C4-2B (cell line): ENCODE measurements at regions not wholly inside any gene's neighbourhood (a gene's known extent, or its start where the extent isn't known, plus 50 kb on each side); places are given as distances from the start of the nearest gene placed in this dataset.
"Not testable (repeated sequence)": the region's sequence is repeated elsewhere in the genome, so short reads cannot be mapped to it uniquely, and the experiment has no call there.

ENCODE experiments used
- ZFX ChIP-seq: fragments of 450-650 bp; IDR thresholded peaks from 2 replicates; pipeline ENCODE4 v1.6.1; 2017
- TF ChIP-seq, protein P1 (sequence below): fragments of 450-650 bp; conservative IDR thresholded peaks from 2 replicates; pipeline ENCODE4 v1.5.1; 2017; ENCODE audit warnings: mild to moderate bottlenecking

GRCh38 chr15:20168221-20168620 is 373.4 kb downstream of the GOLGA6L6 start:
- TF ChIP-seq, protein P1, sequence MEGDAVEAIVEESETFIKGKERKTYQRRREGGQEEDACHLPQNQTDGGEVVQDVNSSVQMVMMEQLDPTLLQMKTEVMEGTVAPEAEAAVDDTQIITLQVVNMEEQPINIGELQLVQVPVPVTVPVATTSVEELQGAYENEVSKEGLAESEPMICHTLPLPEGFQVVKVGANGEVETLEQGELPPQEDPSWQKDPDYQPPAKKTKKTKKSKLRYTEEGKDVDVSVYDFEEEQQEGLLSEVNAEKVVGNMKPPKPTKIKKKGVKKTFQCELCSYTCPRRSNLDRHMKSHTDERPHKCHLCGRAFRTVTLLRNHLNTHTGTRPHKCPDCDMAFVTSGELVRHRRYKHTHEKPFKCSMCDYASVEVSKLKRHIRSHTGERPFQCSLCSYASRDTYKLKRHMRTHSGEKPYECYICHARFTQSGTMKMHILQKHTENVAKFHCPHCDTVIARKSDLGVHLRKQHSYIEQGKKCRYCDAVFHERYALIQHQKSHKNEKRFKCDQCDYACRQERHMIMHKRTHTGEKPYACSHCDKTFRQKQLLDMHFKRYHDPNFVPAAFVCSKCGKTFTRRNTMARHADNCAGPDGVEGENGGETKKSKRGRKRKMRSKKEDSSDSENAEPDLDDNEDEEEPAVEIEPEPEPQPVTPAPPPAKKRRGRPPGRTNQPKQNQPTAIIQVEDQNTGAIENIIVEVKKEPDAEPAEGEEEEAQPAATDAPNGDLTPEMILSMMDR, result not testable (repeated sequence)
- TF ChIP-seq ZFX, result not testable (repeated sequence)
